ENCODE measurements at regions not wholly inside any gene's neighbourhood (a gene's known extent, or its start where the extent isn't known, plus 50 kb on each side); places are given as distances from the start of the nearest gene placed in this dataset.
A peak's percentile ranks its signal among the peaks of the same experiment; 100 is the strongest.

DNA sequence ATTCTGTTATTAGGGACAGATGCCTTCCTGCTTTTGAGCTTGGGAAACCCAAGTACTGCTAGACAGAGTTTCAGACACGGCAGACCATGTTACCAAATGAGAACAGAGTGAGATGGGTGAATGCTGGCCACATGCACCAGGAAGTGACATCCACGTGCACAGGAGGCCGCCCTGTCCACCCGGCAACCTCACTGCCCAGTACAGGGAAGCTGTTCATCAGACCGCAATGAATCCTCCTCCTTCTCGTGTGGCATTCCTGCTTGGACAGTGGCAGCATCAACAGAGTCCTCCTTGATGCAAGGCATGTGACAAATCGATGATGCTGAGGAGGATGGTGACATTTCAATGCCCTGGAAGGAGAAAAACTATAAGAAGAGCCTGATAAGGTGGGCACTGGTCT lies 191.0 kb upstream of the SOX1 start:
- ATAC-seq, result no peak
- Histone ChIP-seq H3K4me1 (no peaks in the 10 kb centered on the region), H3K27ac (no peak overlapping the region), H3K9me3 (no peaks in the 10 kb centered on the region), H3K36me3 (no peaks in the 10 kb centered on the region), H3K27me3 (ENCODE audit: low read depth) (peaks cover 4% of the 10 kb centered on the region), H3K4me3 (no peak overlapping the region)
- no peak for DNase-seq
- TF ChIP-seq, protein P1, sequence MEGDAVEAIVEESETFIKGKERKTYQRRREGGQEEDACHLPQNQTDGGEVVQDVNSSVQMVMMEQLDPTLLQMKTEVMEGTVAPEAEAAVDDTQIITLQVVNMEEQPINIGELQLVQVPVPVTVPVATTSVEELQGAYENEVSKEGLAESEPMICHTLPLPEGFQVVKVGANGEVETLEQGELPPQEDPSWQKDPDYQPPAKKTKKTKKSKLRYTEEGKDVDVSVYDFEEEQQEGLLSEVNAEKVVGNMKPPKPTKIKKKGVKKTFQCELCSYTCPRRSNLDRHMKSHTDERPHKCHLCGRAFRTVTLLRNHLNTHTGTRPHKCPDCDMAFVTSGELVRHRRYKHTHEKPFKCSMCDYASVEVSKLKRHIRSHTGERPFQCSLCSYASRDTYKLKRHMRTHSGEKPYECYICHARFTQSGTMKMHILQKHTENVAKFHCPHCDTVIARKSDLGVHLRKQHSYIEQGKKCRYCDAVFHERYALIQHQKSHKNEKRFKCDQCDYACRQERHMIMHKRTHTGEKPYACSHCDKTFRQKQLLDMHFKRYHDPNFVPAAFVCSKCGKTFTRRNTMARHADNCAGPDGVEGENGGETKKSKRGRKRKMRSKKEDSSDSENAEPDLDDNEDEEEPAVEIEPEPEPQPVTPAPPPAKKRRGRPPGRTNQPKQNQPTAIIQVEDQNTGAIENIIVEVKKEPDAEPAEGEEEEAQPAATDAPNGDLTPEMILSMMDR (IDR thresholded peaks at IDR 0.05), result no peak
- intact Hi-C loops (cut with DNase I), result no loop called here

- no peaks in the 10 kb centered on the region for H3K36me3 ChIP-seq
- no peak overlapping the region for H3K27ac ChIP-seq
- no peak overlapping the region for H3K4me3 ChIP-seq
- TF ChIP-seq, protein P1 (IDR thresholded peaks at IDR 0.05), result no peak
- intact Hi-C loops (cut with DNase I), result no loop called here
- DNase-seq, result no peak
- ATAC-seq, result no peak
- no peaks in the 10 kb centered on the region for H3K9me3 ChIP-seq
- peaks cover 4% of the 10 kb centered on the region for H3K27me3 ChIP-seq (ENCODE audit: low read depth)
- H3K4me1 ChIP-seq, result no peaks in the 10 kb centered on the region
Observed at GRCh38 chr13:111876506-111876905, 190.4 kb upstream of the SOX1 start.

- no peaks in the 10 kb centered on the region for H3K9me3 ChIP-seq
Observed at GRCh38 chr13:111877906-111878305, 189.0 kb upstream of the SOX1 start.

DNA sequence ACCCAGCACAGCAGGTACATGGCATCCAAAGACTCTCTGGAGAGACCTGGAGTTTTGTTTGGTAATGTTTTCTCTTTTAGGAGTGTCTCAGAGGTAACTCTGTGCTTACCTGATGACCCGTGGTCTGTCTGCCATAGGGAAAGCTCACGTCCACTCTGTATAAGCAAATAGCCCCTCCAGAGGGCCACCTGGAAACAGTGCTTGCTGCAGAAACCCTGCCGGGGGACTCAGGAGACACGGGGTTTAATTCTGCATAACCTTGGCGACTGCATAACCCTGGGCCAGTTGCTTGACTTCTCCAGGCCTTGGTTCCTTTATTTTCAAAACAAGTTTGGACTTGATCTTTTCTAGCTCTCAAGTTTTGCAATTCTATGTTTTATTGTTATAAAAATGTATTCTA lies 187.2 kb upstream of the SOX1 start:
- no peak for ATAC-seq
- Histone ChIP-seq H3K9me3 (no peaks in the 10 kb centered on the region), H3K4me3 (no peak overlapping the region), H3K36me3 (no peaks in the 10 kb centered on the region), H3K27ac (no peak overlapping the region), H3K27me3 (ENCODE audit: low read depth) (peaks cover 14% of the 10 kb centered on the region), H3K4me1 (no peaks in the 10 kb centered on the region)
- DNase-seq, result no peak
- TF ChIP-seq, protein P1 (IDR thresholded peaks at IDR 0.05), result no peak
- intact Hi-C loops (cut with DNase I), result no loop called here

More at GRCh38 chr13:111877906-111878305, 189.0 kb upstream of the SOX1 start:
- Histone ChIP-seq H3K4me1 (no peaks in the 10 kb centered on the region), H3K27ac (no peak overlapping the region), H3K4me3 (no peak overlapping the region), H3K36me3 (no peaks in the 10 kb centered on the region), H3K27me3 (ENCODE audit: low read depth) (peaks cover 4% of the 10 kb centered on the region)
- DNase-seq, result no peak
- intact Hi-C loops (cut with DNase I), result no loop called here
- TF ChIP-seq, protein P1 (IDR thresholded peaks at IDR 0.05), result no peak
- no peak for ATAC-seq

- DNase-seq (no peak), ATAC-seq (peak in 1 of 2 donors; percentile 19)
- H3K27ac ChIP-seq, result no peak overlapping the region
- peaks cover 14% of the 10 kb centered on the region for H3K27me3 ChIP-seq (ENCODE audit: low read depth)
- no peaks in the 10 kb centered on the region for H3K36me3 ChIP-seq
- no peaks in the 10 kb centered on the region for H3K9me3 ChIP-seq
- intact Hi-C loops (cut with DNase I), result no loop called here
- H3K4me1 ChIP-seq, result no peaks in the 10 kb centered on the region
- TF ChIP-seq, protein P1 (IDR thresholded peaks at IDR 0.05), result no peak
- H3K4me3 ChIP-seq, result no peak overlapping the region
Observed at GRCh38 chr13:111880185-111880584, 186.8 kb upstream of the SOX1 start.

GRCh38 chr13:111881700-111882099 lies 185.2 kb upstream of the SOX1 start:
- intact Hi-C loops (cut with DNase I), result no loop called here
- no peaks in the 10 kb centered on the region for H3K4me1 ChIP-seq
- TF ChIP-seq, protein P1 (IDR thresholded peaks at IDR 0.05), result no peak
- H3K9me3 ChIP-seq, result no peaks in the 10 kb centered on the region
- no peaks in the 10 kb centered on the region for H3K36me3 ChIP-seq
- ATAC-seq (no peak), DNase-seq (no peak)
- H3K27me3 ChIP-seq (ENCODE audit: low read depth), result peaks cover 9% of the 10 kb centered on the region
- no peak overlapping the region for H3K4me3 ChIP-seq
- H3K27ac ChIP-seq, result no peak overlapping the region

Data from lower lobe of right lung (tissue), 2 donors.